HL-60/S4 treated with retinoic acid at 250 ng/mL for 4 days and 3 days (cell line): ENCODE measurements at regions not wholly inside any gene's neighbourhood (a gene's known extent, or its start where the extent isn't known, plus 50 kb on each side); places are given as distances from the start of the nearest gene placed in this dataset.

Experiments
- in situ Hi-C: fragments of 300-500 bp; cut with MboI; formaldehyde crosslinking; loops from 2 replicates; pipeline ENCODE4 v1.7.0; 2022; ENCODE audit warnings: low sequenced_read_pairs

DNA sequence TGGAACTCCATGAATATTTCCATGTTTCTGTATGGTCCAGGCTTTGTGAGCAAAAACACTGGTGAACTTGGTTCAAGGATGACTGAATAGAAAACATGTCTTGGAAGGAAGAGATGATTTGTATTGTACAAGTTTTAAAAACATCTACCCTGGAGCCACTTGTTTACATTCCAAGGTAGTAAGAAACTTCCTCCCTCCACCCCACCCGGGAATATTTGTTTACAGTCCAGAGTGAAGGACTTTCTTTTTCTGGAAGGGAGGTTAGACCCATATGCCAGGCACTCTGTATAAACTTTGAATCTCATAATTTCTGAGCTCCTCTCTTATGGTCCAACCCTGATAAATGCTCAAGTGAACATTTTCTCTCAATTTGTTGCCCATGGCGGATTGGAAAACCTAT lies 323.3 kb upstream of the LYPLAL1 start:
- in situ Hi-C loops = no loop called here

DNA sequence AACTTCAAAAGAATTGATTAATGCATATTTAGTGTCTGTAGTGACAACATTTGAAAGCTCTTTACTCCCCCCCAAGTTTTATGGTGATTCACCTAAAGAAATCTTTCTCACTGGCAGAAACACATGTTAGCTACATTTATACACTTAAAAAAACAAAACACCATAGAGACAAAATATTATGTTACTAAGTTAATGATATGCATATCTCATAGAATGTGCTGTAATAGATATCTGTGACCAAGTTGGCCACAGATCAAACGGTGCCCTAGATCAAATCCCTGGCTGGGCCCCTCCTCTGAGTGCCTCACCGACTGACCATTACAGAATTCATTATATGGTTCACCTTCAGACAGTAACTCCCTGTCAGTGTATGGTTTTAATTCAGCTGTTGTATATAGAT lies 322.1 kb upstream of the LYPLAL1 start:
- in situ Hi-C loops = no loop called here

DNA sequence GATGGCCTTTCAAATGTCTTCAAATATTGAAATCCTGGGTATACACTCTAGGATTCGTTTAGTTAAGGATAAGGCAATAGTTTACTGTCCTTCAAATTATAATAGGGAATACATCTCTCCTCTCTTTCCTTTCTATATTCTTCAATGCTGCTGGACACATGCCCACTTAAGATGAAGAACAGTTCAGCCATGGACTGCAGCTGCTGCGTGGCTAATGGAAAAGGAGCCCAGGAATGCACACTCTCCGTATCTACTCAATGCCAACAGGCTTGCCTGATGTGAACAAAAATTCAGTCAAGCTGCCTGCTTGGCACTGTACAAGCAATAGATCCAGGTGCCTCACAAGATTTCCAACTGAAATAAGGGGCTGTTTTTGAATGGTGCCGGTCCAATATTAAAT lies 321.2 kb upstream of the LYPLAL1 start:
- in situ Hi-C loops = no loop called here

DNA sequence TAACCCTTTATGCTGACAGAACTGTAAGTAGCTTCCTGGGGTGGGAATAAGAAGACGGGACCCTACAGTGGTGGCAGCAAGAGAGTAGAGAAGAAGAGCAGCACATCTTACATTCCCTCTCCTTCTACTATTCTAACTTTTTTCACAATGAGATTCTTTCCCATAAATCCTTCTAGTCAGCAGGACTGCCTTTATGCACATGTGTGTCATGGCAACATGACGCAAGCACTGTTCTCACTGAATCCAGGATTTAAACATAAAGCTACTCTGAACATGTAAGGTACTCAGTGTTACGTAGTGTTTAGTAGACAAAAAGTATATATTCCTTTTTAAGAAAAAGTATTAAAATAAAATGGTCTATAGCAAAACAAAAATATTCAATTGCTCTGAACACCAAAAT lies 309.7 kb upstream of the LYPLAL1 start:
- in situ Hi-C loops = no loop called here

DNA sequence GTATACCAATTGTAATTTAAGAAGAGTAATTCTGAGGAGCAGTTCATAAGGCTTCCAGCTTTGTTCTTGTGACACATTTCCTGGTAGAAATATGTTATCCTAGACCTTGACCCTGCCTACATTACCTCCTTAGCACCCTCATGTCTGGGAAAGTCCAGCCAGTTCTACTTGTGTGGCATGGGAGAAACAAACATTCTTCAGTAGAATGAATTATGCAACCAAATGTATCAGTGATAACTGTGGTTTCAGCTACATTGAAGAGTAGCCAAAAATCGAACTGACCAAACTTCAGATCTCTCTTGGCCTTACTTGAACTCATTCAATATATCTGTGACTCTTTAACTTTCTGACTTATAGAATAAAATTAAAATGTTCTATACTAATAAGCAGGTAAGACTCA lies 308.1 kb upstream of the LYPLAL1 start:
- in situ Hi-C loops = no loop called here

DNA sequence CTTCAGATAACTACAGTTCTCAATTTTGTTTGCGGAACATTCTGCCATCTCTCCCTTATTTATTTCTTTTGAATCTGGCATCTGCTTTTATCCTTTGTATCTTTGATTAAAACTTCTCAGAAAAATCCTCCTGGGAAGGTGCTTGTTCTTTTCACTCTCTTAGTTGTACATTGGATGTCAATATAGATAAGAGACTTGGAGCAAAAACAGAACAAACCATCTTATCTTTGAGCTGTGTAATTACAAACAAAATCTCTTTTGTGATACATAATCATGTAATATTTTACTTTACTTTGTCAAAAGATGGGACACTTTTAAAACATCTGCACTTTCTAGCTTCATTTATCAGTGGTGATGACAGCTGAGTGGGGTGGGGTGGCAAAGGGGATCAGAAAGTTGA lies 307.2 kb upstream of the LYPLAL1 start:
- in situ Hi-C loops = no loop called here

DNA sequence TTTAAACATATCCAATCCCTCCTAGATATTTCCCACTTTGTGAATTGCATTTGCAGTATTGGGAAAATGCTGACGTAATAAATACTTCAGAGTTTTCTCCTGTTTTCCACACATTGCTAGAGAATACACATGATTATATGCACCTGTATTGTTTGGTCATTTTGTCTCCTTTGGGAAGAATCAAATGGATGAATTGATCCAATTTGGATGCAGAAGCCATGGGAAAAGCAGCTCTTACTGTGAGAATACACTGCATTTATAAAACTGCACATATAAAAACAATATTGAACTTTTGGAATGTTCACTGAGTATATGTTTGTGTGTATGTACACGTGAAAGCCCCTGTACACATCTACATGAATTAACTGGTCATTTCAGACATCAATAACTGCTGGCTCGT lies 306.6 kb upstream of the LYPLAL1 start:
- in situ Hi-C loops = no loop called here

DNA sequence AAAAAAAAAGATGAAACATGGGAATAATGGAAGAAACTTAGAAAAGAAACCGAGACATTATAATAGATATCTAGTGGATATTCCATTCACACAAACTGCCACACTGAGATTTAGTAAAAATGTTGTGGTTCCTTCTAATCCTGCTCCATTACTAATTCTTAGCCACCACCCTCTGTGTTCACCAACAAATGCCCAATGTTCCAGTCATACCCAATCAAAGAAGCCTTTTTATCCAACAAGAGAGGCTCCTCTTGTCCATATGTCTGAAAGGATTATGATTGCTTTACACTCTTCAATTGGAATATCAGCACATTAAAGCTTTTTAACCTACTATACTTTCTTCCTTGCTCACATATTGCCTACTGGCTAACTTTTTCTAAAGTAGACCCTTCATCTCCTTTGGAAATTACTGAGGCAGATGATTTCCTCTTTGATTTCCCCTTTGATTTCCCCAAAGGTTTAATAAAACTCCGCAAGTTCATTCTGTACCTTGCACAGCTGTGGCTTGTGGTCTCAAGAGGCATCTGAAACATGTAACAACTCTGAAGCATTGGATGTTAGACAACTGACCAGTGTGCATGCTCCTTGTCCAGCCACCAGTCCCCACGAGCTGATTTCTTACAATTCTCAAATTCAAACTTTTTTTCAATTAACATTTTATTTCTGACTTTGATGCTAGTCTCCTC lies 305.6 kb upstream of the LYPLAL1 start:
- in situ Hi-C loops = no loop called here

DNA sequence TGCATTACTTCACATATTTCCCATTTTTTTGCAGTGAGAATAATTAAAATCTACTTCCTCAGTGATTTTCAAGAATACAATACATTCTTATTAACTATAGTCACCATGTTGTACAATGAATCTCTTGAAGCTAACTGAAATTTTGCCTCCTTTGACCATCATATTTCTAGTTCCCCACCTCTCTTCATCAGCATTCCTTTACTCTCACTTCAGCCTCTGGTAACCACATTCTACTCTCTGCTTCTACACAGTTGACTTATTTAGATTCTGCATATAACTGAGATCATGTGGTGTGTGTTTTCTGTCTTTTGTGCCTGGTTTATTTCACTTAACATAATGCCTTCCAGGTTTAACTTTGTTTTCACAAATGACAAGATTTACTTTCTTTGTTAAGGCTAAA lies 304.4 kb upstream of the LYPLAL1 start:
- in situ Hi-C loops = no loop called here

DNA sequence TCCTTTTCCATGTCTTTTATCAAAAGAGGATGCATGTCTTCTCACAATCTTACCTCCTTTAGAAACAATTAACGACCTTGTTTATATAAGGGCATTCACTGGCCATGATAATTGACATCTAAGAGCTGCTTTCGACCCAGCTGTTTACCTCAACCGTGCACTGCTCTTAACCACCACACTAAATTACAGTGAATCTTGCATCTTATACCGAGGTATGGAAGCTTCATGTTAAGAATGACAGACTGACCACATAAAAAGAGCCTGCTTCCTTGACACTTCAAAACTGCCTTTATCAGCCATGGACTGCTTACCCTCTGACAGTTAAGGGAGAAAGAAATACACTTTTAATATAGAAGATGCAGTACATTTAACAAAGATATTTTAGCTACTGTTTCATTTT lies 301.7 kb upstream of the LYPLAL1 start:
- in situ Hi-C loops = no loop called here

DNA sequence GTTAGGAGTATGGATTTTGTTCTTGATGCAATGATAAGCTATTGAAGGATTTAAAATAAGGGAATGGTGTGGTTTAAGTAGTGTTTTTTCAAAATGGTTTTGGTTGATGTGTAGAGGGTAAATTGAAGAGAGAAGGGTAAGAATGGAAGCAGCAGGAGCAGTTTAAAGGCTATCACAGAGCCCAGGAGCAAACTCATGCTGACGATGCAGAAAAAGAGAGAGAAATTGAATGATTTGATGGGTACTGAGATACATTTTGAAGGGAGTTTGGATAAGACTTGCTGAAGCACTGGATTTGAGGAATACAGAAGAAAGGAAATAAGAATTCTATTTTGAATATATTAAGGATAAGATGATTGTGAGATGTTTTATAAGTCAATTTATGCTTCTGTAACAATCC lies 300.8 kb upstream of the LYPLAL1 start:
- in situ Hi-C loops = no loop called here

DNA sequence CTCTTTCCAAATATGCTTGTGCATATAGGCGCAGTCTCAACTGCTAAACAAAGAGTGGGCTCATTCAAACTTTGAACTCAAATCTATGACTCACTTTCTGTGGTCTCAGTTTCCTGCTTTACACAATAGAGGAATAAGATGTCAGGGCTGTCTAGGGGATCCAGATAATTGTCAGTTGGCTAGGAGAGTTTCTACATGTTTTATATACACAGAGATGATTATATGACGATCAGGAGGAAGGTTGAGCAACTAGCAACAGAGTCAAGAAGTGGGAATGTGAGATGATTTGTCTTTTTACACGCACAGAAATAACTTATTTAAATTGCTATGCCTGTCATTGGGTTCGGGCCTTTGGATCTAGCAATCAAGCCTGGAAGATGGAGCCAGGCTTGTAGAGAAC lies 299.4 kb upstream of the LYPLAL1 start:
- in situ Hi-C loops = no loop called here

DNA sequence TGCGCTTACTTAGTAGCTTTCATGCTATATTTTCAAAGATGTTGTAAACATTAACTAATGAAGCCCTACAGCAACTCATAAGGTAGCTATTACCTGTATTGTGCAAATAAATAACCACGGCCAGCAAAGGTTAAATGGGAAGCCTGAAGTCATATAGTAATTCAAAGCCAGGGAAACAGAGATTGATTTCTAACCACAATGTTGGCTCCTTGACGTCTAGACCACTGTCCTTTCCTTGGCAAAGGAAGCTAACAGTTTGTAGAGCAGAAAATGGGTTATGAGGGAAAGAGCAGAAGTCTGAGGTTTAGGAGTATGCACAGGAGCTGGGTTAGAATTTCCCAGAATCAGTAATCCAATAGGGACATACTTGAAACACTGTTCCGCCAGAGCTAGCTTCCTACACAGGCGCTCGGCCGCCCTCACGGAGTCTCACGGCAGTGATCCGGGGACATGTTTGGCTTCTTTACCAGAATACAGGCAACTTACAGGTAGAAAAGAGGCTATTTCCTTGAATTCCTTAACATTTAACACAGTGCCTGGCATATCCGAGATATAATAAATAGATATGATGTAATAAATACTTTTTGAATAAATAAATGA lies 298.8 kb upstream of the LYPLAL1 start:
- in situ Hi-C loops = no loop called here

DNA sequence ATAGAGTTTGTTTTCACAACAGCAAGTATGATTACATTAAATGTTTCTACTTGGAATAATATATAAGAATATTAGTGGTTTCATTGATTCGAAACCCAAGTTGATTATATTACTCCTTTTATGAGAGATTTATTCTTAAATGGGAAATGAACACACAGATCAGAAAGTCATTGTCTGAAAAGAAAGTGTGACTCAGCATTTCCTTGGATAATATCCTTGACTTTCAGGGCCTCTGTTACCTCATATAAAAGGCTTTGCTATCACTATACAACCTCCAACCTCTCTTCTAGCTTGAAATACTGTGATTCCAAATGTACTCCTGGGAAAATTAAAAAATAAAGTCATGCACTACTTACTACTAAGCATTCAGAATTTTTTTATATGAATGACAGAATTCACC lies 295.3 kb upstream of the LYPLAL1 start:
- in situ Hi-C loops = no loop called here

DNA sequence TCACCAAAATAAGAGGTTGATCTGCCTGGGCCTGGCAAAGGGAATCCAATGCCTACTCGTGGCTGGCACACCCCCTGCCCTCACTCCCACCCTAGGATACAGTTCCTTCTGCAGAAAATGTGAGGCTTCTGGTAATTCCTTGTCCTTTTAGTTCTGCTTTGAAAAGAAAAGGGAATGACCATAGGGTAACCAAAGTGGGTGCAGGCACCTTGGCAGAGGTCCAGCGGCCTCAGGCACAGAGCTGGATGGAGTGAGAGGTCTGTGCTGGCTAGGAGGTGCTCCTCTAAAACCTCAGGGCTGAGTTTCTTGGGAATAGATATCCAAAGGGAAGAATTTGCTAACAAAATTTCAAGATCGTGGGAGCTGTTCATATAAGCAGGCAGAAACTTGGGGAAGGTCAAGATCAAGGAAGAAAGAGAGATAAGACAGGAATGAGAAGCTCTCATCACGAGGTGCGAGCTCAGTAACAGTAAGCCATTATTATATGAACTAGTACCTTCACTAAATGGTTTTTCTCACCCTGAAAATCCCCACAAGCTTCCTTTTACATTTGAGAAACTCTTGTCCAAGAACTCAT lies 293.1 kb upstream of the LYPLAL1 start:
- in situ Hi-C loops = no loop called here

DNA sequence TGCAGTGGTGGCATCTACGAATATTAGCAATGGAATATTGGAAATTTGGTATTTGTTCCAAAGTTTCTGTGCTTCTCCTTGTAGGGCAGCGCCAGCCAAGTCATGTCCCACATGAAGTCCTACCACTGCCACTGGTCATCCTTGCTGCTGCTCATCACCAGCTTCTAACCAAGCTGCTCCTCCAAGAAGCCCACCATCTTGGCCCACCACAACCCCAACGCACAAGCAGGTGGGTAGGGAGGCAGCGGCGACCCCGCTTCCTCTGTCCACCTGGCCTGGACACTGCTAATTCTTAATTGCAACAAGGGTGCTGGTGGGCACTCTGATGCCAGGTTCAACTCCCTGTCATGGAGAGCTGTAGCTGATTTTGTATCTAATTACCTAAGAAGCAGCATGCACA lies 291.2 kb upstream of the LYPLAL1 start:
- in situ Hi-C loops = no loop called here

DNA sequence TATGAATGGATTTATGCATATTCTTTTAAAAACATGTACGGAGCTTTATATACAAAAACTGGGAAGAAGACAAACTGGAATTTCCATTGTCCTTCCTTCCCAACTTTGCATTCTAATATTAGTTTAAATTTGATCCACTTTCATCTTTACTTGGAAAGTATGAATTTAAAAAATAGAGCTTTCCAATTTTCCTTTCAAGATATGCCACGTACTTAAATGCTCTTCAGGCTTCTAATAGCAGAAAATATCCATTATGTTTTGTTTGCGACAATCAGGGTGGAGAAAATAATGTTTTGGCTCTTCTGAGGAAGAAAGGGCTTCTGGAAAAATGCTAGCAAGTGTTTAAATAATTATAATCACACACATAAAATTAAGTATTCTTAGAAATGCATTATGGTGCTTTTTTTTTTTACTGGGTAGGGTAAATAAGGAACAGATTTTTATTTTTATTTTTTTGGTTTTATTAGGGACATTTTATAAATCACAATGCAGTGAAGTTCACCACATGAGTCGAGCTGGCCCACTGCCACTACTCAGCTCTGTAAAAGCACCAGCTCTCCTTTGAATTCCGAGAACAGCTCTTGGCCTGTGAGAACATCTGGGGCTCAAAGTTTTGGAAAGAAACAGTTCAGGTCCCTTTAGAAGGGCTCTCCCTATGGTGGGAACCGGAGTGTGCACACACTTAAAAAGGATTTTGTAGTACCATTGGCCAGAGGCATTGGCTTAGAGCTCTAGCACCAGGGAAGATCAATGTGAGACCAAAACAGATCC lies 287.4 kb upstream of the LYPLAL1 start:
- in situ Hi-C loops = no loop called here

DNA sequence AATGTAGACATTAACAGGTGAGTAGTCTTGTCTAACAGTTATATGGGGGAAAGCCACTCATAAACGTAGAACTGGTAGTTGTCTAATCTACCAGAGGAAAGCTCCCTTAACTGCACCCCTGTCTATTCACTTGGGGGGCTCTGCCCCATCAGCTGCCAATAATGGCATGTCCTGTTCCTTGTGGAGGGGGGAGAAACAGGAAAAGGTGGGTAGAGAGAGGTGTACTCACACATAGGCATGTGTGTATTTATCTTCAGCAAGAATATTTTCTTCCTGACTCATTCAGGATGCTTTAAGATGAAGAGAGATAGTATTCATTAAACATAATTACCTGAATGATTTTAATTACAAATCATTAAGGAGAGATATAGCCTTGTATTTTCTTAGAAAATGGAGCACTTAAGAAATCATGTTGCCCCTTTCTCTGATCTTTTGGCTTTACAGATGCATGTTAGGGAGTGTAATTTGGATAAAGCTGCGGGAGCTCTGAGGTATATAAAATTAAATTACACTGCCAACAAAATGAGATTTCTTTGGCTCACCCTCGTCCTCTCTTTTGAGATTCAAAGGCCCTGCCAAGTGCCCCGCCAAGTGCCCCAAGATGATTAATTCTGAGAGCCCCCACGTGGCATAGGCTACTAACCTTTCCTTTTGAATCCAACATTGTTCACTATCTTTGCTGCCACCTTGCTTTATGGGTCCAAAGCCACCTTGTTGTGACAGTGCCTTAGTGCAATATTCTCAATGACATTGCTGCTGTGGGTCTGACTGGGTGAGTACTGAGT lies 286.3 kb upstream of the LYPLAL1 start:
- in situ Hi-C loops = no loop called here

DNA sequence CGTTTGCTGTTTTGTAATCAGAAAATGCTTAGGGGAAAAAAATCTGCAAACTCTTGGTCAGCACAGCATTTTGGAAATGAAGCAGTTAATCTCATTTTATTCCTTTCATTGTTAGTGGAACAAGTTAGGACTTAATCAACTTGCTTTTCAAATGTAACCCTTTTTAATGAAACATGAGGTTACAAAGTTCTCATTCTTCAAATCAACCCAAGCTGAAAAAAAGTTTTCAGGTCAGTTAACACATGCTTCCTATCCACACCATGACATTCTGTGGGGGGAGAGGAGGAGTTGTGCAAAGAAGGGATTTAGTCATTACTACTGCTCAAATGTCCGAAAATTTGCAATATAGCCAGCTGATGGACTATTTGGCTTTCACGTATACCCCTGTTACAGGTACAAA lies 283.2 kb upstream of the LYPLAL1 start:
- in situ Hi-C loops = no loop called here

DNA sequence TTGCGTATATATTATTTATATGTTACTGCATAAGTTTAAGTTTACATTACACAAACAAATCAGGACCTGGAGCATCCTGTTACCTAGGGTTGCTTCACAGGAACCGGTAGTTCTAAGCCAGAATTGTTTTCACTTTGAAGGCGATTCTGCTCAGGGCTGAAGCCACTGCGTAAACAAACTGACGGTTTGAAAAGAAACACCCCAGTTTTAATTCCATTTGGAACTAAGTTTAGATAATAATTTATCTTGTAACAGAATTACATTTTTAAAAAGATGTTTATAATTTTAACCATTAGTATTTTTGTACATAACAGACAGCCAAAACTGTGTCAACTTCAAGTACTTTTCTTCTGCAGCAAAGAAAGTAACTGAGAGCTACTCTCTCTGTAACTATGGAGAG lies 282.1 kb upstream of the LYPLAL1 start:
- in situ Hi-C loops = no loop called here

DNA sequence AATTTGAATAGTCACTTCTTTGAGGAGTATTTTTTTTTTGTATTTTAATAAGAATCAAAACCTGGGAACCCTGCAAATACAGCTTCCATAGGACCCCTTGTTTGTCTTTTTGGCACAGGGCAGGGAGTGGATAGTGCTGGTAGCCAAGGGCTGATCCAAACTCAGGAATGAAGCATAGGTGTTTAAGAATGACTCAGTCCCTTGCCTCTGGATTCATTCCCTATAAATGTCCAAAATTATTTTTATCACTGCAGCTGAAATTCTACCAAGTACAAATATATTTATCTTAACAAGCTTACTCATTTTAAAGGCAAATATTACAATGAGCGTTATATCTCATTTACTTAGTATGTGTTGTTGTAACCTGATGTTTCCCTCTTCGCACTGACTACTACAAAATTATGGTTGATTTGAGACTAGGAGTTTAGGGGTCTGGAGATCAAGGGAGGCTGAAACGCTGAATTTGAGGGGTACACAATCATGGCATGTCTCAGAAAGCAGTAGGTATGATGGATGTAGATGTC lies 278.6 kb upstream of the LYPLAL1 start:
- in situ Hi-C loops = no loop called here
